GM19238 (cell line): ENCODE measurements at regions not wholly inside any gene's neighbourhood (a gene's known extent, or its start where the extent isn't known, plus 50 kb on each side); places are given as distances from the start of the nearest gene placed in this dataset.

Experiments
- DNase-seq: peaks from one replicate; pipeline ENCODE4 v3.0.0; 2011; ENCODE audit warnings: low spot score; ENCODE audit not compliant: insufficient read length

- no peak for DNase-seq
Observed at GRCh38 chr19:31121501-31121900, 227.7 kb downstream of the TSHZ3 start.

GRCh38 chr19:31120952-31121351 lies 228.3 kb downstream of the TSHZ3 start:
- DNase-seq = no peak

GRCh38 chr19:31119951-31120690 lies 229.1 kb downstream of the TSHZ3 start:
- no peak for DNase-seq

- DNase-seq = no peak
Observed at GRCh38 chr19:31118986-31119385, 230.2 kb downstream of the TSHZ3 start.

- no peak for DNase-seq
Observed at GRCh38 chr19:31118287-31118955, 230.8 kb downstream of the TSHZ3 start.

GRCh38 chr19:31114585-31114984 lies 234.7 kb downstream of the TSHZ3 start:
- DNase-seq = no peak

GRCh38 chr19:31113293-31113692 lies 235.9 kb downstream of the TSHZ3 start:
- DNase-seq = no peak

GRCh38 chr19:31112158-31112557 lies 237.1 kb downstream of the TSHZ3 start:
- DNase-seq = no peak

GRCh38 chr19:31111741-31112140 lies 237.5 kb downstream of the TSHZ3 start:
- DNase-seq = no peak

- no peak for DNase-seq
Observed at GRCh38 chr19:31110336-31110735, 238.9 kb downstream of the TSHZ3 start.

GRCh38 chr19:31109636-31110035 lies 239.6 kb downstream of the TSHZ3 start:
- no peak for DNase-seq

GRCh38 chr19:31107096-31107495 lies 242.1 kb downstream of the TSHZ3 start:
- DNase-seq = no peak

GRCh38 chr19:31105761-31106160 lies 243.5 kb downstream of the TSHZ3 start:
- no peak for DNase-seq

- DNase-seq = no peak
Observed at GRCh38 chr19:31104451-31104850, 244.8 kb downstream of the TSHZ3 start.

GRCh38 chr19:31103228-31103627 lies 246.0 kb downstream of the TSHZ3 start:
- DNase-seq = no peak

GRCh38 chr19:31102674-31103073 lies 246.6 kb downstream of the TSHZ3 start:
- no peak for DNase-seq

GRCh38 chr19:31100981-31101380 lies 248.3 kb downstream of the TSHZ3 start:
- no peak for DNase-seq

GRCh38 chr19:31100206-31100590 lies 249.0 kb downstream of the TSHZ3 start:
- no peak for DNase-seq

- no peak for DNase-seq
Observed at GRCh38 chr19:31099515-31100205, 249.6 kb downstream of the TSHZ3 start.

- no peak for DNase-seq
Observed at GRCh38 chr19:31098836-31099235, 250.4 kb downstream of the TSHZ3 start.

- DNase-seq = no peak
Observed at GRCh38 chr19:31096935-31097545, 252.2 kb downstream of the TSHZ3 start.
